NCI-H774 (cell line): ENCODE measurements at regions not wholly inside any gene's neighbourhood (a gene's known extent, or its start where the extent isn't known, plus 50 kb on each side); places are given as distances from the start of the nearest gene placed in this dataset.
A peak's percentile ranks its signal among the peaks of the same experiment; 100 is the strongest.

ENCODE experiments used
- DNase-seq: peaks from one replicate; lab custom pipeline; 2025; lab: John Stamatoyannopoulos, UW

DNA sequence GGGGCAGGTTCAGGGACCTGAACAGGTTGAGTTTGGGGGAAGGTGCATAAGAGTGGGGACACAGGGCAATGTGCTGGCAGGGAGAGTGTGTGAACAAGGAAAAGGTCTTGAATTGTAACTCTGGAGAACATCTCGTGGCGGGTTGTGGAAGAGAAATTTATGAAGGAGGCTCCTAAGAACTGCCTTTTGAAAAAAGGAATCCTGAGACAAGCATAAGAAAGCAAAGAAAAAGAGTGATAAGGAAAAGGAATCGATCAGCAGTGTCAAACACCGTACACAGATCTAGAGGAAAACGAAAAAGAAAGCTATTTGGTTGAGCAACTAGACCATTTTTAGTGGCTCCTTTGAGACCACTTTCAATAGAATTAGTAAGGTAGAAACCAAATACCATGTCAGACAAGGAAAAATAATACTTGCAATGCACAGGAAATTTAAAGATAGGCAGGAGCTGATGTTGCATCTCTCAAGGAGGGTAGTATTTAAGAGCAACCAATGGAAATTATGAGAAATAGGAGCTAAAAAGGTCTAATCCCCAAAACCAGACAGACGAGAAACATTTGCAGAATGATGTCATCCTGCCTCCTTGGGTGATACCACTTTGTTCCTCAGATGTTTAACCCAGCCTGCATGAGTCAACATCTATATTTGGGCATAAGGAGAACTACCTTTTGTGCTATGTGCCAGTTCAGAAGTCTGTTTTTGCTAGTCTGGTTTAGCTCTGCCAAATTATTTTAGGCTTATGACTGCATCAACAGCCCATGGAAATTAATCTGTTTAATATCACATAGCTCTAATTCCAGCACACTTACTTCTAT is 64.5 kb upstream of the STK38L start:
- DNase-seq = peak; percentile 58

GRCh38 chr12:27180906-27181505 is 63.1 kb upstream of the STK38L start:
- no peak for DNase-seq

DNA sequence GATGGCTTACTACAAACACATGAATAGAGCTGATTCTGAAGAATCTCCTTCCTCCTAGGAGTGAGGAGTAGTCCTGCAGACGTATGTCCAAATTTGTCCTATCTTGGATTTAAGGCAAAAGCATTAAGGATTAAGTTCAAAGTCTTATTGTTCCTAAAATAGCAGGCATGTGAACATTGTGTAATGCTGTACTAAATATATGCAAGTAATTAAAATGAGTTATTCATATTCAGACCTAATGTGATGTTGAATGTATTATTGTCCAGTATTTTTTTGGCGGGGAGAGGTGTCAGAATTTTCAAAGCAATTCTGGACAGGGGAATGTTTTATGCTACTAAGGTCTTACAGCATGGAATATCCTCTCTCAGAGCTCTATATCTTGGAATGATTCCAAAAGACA is 60.7 kb upstream of the STK38L start:
- no peak for DNase-seq

DNA sequence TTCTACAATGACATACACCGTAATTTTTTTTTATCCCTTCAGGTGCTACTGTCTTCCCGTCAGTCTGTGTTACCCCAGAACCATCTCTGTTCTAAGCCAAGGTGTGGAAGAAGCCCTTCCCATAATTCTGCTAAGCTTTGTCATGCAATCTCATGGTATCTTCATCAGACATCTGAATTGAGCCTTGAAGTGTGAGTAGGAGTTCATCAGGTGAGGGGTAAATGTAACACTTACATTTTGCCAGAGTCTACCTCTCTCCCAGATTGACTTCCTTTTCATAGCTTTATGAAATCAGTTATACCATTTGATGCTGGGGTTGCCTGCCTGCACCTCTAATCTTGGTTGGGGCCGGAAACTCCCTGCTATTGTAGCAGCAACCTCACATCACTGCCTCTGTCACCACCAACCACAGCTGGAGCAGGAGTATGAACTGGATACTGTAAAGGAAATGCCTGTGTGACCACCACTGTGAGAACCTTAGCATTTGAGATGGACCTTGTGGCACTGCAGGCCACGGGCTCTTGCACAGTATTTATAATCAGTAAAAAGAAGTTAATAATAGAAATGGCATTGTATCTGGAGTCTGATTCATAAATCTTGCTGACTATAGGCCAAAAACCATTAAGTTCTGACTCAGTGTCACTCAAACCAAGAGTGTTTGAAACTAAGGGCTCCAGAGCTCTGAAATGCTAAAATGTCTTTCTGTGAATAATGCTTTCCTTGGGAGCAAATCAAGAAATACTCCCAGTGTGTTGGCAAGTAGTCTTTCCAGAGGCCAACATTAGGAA is 58.7 kb upstream of the STK38L start:
- DNase-seq = no peak

DNA sequence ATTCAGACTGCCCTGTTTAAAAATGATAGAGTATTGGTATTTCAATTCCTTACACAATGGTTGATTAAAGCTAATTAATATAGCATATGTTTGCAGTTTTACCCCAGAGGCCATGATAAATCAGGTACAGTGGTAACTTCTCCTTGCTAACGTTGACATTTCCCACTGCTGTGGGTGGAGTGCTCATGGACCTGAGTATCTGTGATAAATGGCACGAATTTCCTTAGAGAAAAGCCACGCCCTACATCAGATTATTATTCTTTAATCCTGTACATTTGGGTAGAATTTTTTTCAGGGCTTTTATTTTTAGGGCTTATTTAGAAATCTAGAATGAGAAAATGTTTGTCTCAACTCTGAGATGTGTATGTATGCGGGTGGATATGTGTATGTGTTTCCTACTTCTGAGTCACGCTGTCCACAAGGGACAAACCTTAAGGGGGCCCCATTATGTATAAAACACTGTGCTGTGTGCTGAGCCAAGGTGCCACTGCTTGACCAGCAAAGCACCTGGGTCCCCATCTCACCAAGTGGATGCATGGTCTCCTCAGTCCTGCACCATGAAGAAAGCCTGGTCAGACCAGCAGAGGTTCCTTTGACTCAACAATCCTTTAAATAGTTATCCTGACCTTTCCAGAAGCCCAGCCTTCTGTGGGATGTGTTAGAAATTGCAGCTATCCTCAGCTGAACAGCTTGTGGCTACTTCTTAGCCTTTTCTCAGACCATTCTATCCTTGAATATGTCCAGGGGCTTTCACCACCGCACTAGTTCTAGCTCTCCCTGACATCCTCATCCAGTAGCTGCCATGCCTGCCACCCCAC is 57.9 kb upstream of the STK38L start:
- no peak for DNase-seq

DNA sequence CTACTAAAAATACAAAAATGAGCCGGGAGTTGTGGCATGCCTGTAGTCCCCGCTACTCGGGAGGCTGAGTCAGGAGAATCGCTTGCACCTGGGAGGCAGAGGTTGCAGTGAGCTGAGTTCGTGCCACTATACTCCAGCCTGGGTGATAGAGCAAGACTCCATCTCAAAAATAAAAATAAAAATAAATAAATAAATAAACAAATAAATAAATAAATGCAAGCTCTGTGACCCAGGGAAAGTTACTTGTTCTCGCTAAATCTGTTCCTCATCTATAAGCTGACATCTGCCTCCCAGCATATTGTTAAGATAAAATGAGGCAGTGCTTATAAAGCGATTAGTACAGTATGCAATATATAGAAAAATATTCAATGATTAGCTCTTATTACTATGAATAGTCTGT is 56.4 kb upstream of the STK38L start:
- DNase-seq = no peak

GRCh38 chr12:27190761-27191160 is 53.3 kb upstream of the STK38L start:
- no peak for DNase-seq

- no peak for DNase-seq
Measured at GRCh38 chr12:27191531-27191930, 52.6 kb upstream of the STK38L start.

GRCh38 chr12:27192118-27192802 is 51.8 kb upstream of the STK38L start:
- no peak for DNase-seq

DNA sequence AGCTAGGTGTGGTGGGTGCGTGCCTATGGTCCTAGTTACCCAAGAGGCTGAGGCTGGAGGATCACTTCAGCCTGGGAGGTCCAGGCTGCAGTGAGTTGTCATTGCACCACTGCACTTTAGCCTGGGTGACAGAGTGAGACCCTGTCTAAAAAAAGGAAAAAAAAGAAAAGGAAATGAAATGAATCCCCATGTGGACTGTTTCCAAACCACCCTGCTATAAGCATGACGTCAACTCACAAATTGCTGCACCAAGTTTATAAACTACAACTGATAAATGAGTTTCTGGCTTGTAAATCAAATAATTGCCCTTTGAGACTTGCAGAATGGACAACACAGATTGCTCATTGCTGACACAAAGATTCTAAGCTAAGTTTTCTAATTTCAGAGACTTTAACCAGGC is 51.0 kb upstream of the STK38L start:
- no peak for DNase-seq

DNA sequence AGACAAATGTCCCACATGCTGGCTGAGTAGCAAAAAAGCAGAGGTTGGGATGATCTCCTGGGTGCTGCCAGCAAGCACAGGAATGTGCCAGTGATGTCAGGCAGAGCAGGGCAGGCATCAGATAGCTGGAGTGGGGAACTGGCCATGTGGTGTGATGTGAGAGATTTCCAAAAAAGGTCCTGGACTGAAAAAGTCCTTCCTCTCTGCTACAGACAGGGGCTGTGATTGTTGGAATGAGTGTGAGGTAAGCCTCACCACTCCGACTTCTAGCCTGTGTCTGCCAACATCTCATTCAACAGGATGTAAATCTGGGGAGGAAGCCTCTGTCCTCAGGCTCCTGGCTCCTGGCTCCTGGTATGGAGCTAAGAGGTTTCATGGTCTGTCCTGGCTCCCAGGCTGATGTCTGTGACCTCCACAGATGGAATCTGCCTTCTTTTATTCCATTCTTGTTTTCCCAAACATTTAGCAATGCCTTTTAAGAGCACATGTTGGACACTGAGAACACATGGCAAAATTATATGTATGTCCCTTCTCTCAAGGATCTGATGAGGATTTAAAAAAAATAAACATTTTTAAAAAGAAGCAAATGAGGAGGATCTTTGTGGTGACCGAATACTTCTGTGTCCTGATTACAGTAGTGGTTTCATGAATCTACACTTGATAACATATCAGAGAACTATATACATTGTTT is 50.1 kb upstream of the STK38L start:
- no peak for DNase-seq
